ENCODE measurements at regions not wholly inside any gene's neighbourhood (a gene's known extent, or its start where the extent isn't known, plus 50 kb on each side); places are given as distances from the start of the nearest gene placed in this dataset.

DNA sequence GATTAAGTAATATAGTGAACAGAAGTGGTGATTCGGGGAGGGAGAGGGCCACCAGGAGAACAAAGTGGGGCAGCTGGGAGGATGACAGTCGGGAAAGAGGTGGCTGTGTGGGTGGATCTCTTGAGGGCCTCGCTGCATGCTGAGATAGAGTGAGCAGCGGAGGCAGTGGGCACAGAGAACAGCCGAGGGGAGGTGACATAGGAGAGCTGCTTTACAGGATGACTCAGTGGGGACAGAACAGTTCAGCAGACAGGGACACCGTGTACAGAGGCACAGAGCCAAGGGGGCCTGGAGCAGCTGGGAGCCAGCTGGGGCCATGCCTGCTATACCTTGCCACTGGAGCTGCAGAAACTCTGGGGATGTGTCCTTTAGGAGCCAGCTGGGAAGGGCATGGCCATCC is 273.9 kb downstream of the GADD45G start:
- Histone ChIP-seq H3K4me3 (ENCODE audit: low read depth in 1 of 2, low read length in 1 of 2) (no peak overlapping the region), H3K27ac (no peak overlapping the region), H3K36me3 (no peaks in the 10 kb centered on the region), H3K27me3 (no peaks in the 10 kb centered on the region), H3K4me1 (ENCODE audit: control insufficient read depth in 1 of 2, insufficient read depth in 1 of 2, low read depth in 1 of 2, low read length in 1 of 2) (no peaks in the 10 kb centered on the region), H3K9me3 (no peaks in the 10 kb centered on the region)
- TF ChIP-seq, protein P1, sequence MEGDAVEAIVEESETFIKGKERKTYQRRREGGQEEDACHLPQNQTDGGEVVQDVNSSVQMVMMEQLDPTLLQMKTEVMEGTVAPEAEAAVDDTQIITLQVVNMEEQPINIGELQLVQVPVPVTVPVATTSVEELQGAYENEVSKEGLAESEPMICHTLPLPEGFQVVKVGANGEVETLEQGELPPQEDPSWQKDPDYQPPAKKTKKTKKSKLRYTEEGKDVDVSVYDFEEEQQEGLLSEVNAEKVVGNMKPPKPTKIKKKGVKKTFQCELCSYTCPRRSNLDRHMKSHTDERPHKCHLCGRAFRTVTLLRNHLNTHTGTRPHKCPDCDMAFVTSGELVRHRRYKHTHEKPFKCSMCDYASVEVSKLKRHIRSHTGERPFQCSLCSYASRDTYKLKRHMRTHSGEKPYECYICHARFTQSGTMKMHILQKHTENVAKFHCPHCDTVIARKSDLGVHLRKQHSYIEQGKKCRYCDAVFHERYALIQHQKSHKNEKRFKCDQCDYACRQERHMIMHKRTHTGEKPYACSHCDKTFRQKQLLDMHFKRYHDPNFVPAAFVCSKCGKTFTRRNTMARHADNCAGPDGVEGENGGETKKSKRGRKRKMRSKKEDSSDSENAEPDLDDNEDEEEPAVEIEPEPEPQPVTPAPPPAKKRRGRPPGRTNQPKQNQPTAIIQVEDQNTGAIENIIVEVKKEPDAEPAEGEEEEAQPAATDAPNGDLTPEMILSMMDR (IDR thresholded peaks at IDR 0.05) = no peak

DNA sequence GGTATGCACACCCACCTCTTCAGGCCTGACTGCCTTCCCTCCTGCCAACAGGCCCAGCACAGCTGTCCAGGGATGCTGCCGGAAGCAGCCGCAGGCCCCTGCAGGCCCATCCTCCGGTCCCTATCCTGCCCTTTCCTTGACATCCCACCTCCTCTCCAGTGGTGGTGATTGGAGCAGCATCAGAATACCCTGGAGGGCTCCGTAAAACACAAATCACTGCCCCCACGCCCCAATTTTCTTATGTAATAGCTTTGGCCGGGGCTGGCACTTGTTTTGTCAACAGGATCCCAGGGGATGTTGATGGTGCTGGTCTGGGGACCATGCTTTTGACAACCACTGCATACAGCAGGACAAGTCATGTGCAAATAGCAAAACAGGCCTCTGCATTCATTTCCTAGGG is 274.5 kb downstream of the GADD45G start:
- H3K27ac ChIP-seq = no peak overlapping the region
- TF ChIP-seq, protein P1 (IDR thresholded peaks at IDR 0.05) = no peak
- H3K4me3 ChIP-seq (ENCODE audit: low read depth in 1 of 2, low read length in 1 of 2) = no peak overlapping the region
- H3K27me3 ChIP-seq = no peaks in the 10 kb centered on the region
- H3K4me1 ChIP-seq (ENCODE audit: control insufficient read depth in 1 of 2, insufficient read depth in 1 of 2, low read depth in 1 of 2, low read length in 1 of 2) = no peaks in the 10 kb centered on the region
- no peaks in the 10 kb centered on the region for H3K9me3 ChIP-seq
- no peaks in the 10 kb centered on the region for H3K36me3 ChIP-seq

DNA sequence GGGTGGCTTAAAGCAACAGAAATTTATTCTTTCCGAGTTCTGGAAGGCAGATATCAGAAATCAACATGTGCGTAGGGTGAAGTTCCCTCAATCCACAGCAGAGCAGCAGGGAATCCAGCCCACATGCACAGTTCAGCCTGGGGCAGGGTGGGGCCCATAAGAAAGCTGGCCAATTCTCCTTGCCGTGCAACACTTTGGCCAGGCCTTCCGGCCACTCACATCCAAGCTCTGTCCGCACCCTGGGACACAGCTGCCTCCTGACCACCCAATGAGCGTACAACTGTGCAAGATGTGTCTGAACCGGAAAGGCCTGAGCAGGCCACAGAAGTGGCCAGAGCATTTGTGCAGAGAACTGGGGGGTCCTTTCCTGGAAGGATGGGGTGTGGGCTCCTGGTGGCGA is 274.9 kb downstream of the GADD45G start:
- Histone ChIP-seq H3K27ac (no peak overlapping the region), H3K36me3 (no peaks in the 10 kb centered on the region), H3K4me3 (ENCODE audit: low read depth in 1 of 2, low read length in 1 of 2) (no peak overlapping the region), H3K27me3 (no peaks in the 10 kb centered on the region), H3K4me1 (ENCODE audit: control insufficient read depth in 1 of 2, insufficient read depth in 1 of 2, low read depth in 1 of 2, low read length in 1 of 2) (no peaks in the 10 kb centered on the region), H3K9me3 (no peaks in the 10 kb centered on the region)
- TF ChIP-seq, protein P1 (IDR thresholded peaks at IDR 0.05) = no peak

- Histone ChIP-seq H3K27me3 (no peaks in the 10 kb centered on the region), H3K9me3 (no peaks in the 10 kb centered on the region), H3K27ac (no peak overlapping the region), H3K4me1 (ENCODE audit: control insufficient read depth in 1 of 2, insufficient read depth in 1 of 2, low read depth in 1 of 2, low read length in 1 of 2) (no peaks in the 10 kb centered on the region), H3K36me3 (no peaks in the 10 kb centered on the region), H3K4me3 (ENCODE audit: low read depth in 1 of 2, low read length in 1 of 2) (no peak overlapping the region)
- TF ChIP-seq, protein P1 (IDR thresholded peaks at IDR 0.05) = no peak
These were observed 275.3 kb downstream of the GADD45G start for GRCh38 chr9:89880161-89880560.

GRCh38 chr9:89880721-89881120 is 275.9 kb downstream of the GADD45G start:
- Histone ChIP-seq H3K36me3 (no peaks in the 10 kb centered on the region), H3K4me3 (ENCODE audit: low read depth in 1 of 2, low read length in 1 of 2) (no peak overlapping the region), H3K4me1 (ENCODE audit: control insufficient read depth in 1 of 2, insufficient read depth in 1 of 2, low read depth in 1 of 2, low read length in 1 of 2) (no peaks in the 10 kb centered on the region), H3K27me3 (no peaks in the 10 kb centered on the region), H3K9me3 (no peaks in the 10 kb centered on the region), H3K27ac (no peak overlapping the region)
- TF ChIP-seq, protein P1 (IDR thresholded peaks at IDR 0.05) = no peak

DNA sequence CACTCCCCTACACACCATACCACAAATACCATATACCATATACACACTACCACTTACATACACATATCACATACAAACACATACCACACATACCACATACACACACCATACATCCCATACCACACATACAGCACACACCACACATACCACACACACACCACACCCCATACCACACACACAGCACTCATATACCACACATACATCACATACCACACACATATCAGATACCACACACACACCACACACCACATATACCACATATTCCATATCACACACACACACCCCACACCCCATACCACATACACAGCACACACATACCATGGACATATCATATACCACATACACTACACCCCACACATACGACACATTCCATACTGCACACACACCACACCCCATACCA is 276.6 kb downstream of the GADD45G start:
- Histone ChIP-seq H3K9me3 (no peaks in the 10 kb centered on the region), H3K4me3 (ENCODE audit: low read depth in 1 of 2, low read length in 1 of 2) (no peak overlapping the region), H3K4me1 (ENCODE audit: control insufficient read depth in 1 of 2, insufficient read depth in 1 of 2, low read depth in 1 of 2, low read length in 1 of 2) (no peaks in the 10 kb centered on the region), H3K27me3 (no peaks in the 10 kb centered on the region), H3K36me3 (no peaks in the 10 kb centered on the region), H3K27ac (no peak overlapping the region)
- TF ChIP-seq, protein P1 (IDR thresholded peaks at IDR 0.05) = no peak

All from neutrophil (primary cell).